PC-3 (cell line): ENCODE measurements at regions not wholly inside any gene's neighbourhood (a gene's known extent, or its start where the extent isn't known, plus 50 kb on each side); places are given as distances from the start of the nearest gene placed in this dataset.

Experiments
- ATAC-seq: fragments of 200-7000 bp; cut with Tn5 transposase; 2 replicates; pipeline ENCODE4 v1.9.1; 2020; ENCODE audit warnings: mild to moderate bottlenecking, moderate library complexity
- BruUV-seq: library from RNA; stranded (reverse); fragments of 400-500 nt; replicated peaks from 2 replicates; lab custom pipeline; 2021; lab: Mats Ljungman, UMichigan
- CTCF ChIA-PET: fragments of 300-600 bp; sonication (Branson Sonifier 250); formaldehyde crosslinking; loops from one replicate; lab custom pipeline; 2022; ENCODE audit warnings: antibody characterized with exemption; lab: Charles Lee
- POLR2A ChIA-PET: fragments of 300-600 bp; sonication (Branson Sonifier 250); formaldehyde crosslinking; loops from one replicate; lab custom pipeline; 2022; ENCODE audit warnings: antibody characterized with exemption; ENCODE audit not compliant: unreplicated experiment; lab: Charles Lee
- DNase-seq: peaks from one replicate; pipeline ENCODE4 v3.0.0-alpha.2; 2015
- H2AFZ ChIP-seq: fragments of 300-600 bp; sonication (generic); 2 replicates; pipeline ENCODE4 v1.6.0; 2016; ENCODE audit warnings: antibody characterized with exemption, low read length
- H3F3A ChIP-seq: fragments of 300-600 bp; sonication (generic); one replicate; pipeline ENCODE4 v1.6.0; 2017; ENCODE audit warnings: antibody characterized with exemption, low read length, control low read depth, mild to moderate bottlenecking; ENCODE audit not compliant: unreplicated experiment
- H3K27ac ChIP-seq: fragments of 300-600 bp; sonication (generic); 2 replicates; pipeline ENCODE4 v1.5.1; 2016; ENCODE audit warnings: mild to moderate bottlenecking, low read length
- H3K27me3 ChIP-seq: fragments of 300-600 bp; sonication (generic); 2 replicates; pipeline ENCODE4 v1.6.1; 2016; ENCODE audit warnings: low read length, mixed read lengths
- H3K36me3 ChIP-seq: fragments of 300-600 bp; sonication (generic); 2 replicates; pipeline ENCODE4 v1.6.1; 2016; ENCODE audit warnings: low read depth, mixed run types, low read length, mixed read lengths
- H3K4me1 ChIP-seq: fragments of 300-600 bp; sonication (generic); 2 replicates; pipeline ENCODE4 v1.5.1; 2016; ENCODE audit warnings: low read length; ENCODE audit not compliant: insufficient read depth
- H3K4me2 ChIP-seq: fragments of 300-600 bp; sonication (generic); 2 replicates; pipeline ENCODE4 v1.6.0; 2016; ENCODE audit warnings: low read length
- H3K4me3 ChIP-seq: fragments of 300-600 bp; sonication (generic); 2 replicates; pipeline ENCODE4 v1.5.1; 2016; ENCODE audit warnings: mild to moderate bottlenecking, low read length, mixed read lengths
- H3K79me2 ChIP-seq: fragments of 300-600 bp; sonication (generic); 2 replicates; pipeline ENCODE4 v1.6.1; 2017; ENCODE audit warnings: low read length, mixed read lengths
- H3K9ac ChIP-seq: fragments of 300-600 bp; sonication (generic); 2 replicates; pipeline ENCODE4 v1.6.0; 2016; ENCODE audit warnings: mild to moderate bottlenecking, low read length
- H3K9me2 ChIP-seq: fragments of 300-600 bp; sonication (generic); replicated peaks from 2 replicates; pipeline ENCODE4 v1.6.1; 2016; ENCODE audit warnings: mixed run types, low read length, mixed read lengths
- H3K9me3 ChIP-seq: fragments of 300-600 bp; sonication (generic); 2 replicates; pipeline ENCODE4 v1.6.1; 2016; ENCODE audit warnings: low read length, mixed read lengths
- H4K20me1 ChIP-seq: fragments of 300-600 bp; sonication (generic); 2 replicates; pipeline ENCODE4 v1.6.1; 2016; ENCODE audit warnings: low read length, mixed read lengths
- EZH2 ChIP-seq: fragments of 300-600 bp; sonication (generic); IDR thresholded peaks from one replicate; pipeline ENCODE4 v1.6.1; 2017; ENCODE audit warnings: antibody characterized with exemption, mild to moderate bottlenecking, low read length; ENCODE audit not compliant: unreplicated experiment
- EZH2phosphoT487 ChIP-seq: fragments of 300-600 bp; sonication (generic); IDR thresholded peaks from 2 replicates; pipeline ENCODE4 v1.6.1; 2018; ENCODE audit warnings: mild to moderate bottlenecking, antibody characterized with exemption, low read length, borderline replicate concordance
- intact Hi-C: fragments of 100-400 bp; cut with micrococcal nuclease; formaldehyde crosslinking; loops from 2 replicates; pipeline ENCODE4 v1.9.0; 2023
- TF ChIP-seq, protein P1 (sequence below): fragments of 300-600 bp; sonication (generic); conservative IDR thresholded peaks from 2 replicates; pipeline ENCODE4 v1.5.1; 2017; ENCODE audit warnings: antibody characterized with exemption, low read depth, mild to moderate bottlenecking, low read length

DNA sequence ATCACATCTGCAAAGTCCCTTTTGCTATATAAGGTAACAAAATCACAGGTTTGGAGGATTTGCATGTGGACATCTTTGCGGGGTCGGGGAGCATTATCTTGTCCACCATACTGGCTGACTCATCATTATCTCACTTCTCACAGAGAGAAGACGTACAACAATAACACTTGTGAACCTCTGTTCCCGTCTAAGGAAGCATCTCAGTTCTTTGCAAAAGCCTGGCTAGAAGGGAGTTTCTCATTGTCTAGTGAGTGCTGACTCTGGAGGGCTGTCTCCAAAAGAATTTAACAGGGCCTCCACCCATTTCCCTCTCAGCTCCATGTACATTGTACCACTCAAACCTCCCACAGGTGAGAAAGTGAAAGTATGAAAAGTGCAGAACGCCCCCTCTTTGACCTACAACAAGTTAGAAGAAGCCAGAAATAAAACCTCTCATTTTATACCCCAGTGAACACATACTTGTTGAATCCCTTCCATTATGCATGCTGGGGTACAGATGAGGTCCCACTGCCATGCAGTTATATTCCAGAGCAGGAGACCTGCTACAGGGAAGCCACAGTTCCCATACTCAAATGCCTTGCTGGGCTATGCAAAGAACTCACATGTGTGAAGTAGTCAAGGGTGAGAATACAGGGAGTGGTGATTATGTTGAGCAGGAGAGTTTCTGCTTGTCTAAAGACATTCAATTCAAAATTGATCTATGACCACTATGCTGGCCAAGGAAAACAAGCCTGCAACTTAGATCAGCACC lies 121.7 kb upstream of the PRDX6 start:
- no peaks in the 10 kb centered on the region; the same call in 1 of the 2 replicates for H3K36me3 ChIP-seq
- intact Hi-C loops = no loop called here
- no peaks in the 10 kb centered on the region for H3K27me3 ChIP-seq
- H2AFZ ChIP-seq = no peak overlapping the region
- no peaks in the 10 kb centered on the region for H3K79me2 ChIP-seq
- H3K4me2 ChIP-seq = no peak overlapping the region
- no peaks in the 10 kb centered on the region for H4K20me1 ChIP-seq
- no peak overlapping the region for H3K27ac ChIP-seq
- H3K9ac ChIP-seq = no peak overlapping the region
- no peaks in the 10 kb centered on the region for H3K9me2 ChIP-seq
- peaks cover 22% of the 10 kb centered on the region for H3K9me3 ChIP-seq
- ChIA-PET CTCF (no interaction called here), POLR2A (no interaction called here)
- no peak for ATAC-seq
- DNase-seq = no peak
- TF ChIP-seq, protein P1, sequence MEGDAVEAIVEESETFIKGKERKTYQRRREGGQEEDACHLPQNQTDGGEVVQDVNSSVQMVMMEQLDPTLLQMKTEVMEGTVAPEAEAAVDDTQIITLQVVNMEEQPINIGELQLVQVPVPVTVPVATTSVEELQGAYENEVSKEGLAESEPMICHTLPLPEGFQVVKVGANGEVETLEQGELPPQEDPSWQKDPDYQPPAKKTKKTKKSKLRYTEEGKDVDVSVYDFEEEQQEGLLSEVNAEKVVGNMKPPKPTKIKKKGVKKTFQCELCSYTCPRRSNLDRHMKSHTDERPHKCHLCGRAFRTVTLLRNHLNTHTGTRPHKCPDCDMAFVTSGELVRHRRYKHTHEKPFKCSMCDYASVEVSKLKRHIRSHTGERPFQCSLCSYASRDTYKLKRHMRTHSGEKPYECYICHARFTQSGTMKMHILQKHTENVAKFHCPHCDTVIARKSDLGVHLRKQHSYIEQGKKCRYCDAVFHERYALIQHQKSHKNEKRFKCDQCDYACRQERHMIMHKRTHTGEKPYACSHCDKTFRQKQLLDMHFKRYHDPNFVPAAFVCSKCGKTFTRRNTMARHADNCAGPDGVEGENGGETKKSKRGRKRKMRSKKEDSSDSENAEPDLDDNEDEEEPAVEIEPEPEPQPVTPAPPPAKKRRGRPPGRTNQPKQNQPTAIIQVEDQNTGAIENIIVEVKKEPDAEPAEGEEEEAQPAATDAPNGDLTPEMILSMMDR = no peak
- TF ChIP-seq EZH2 (no peak), EZH2phosphoT487 (no peak)
- no peaks in the 10 kb centered on the region for H3K4me1 ChIP-seq
- H3F3A ChIP-seq = no peaks in the 10 kb centered on the region
- no peak overlapping the region for H3K4me3 ChIP-seq
- no TSS peak for BruUV-seq

DNA sequence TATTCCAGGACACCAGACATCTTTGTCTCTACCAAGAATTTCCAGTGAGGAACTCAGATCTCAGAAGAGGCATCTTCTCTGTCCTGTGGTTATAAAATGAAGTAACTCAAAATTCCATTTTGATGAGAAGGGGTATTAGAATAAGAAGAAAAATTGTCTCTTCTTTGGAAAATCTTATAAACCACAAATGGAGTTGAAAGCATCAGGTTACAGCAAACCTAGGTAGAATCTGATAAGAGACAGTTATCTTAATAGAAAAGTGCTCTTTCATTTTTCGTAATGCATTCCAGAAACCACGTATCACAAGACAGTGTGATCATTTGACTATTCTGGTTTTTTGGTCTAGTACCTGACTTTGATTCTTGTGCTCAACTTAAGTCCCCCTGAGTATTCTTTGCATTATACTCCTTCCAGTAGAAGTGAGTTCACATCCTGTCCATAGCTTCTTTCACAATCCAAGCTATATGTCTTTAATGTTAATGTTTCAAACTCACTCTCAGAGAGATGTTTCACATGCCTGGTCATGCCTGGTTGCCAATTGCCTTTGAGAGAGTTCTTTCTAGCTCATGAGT lies 120.9 kb upstream of the PRDX6 start:
- Histone ChIP-seq H3K4me2 (no peak overlapping the region), H3K27me3 (no peaks in the 10 kb centered on the region), H3K9me3 (peaks cover 21% of the 10 kb centered on the region), H3K36me3 (no peaks in the 10 kb centered on the region; the same call in 1 of the 2 replicates), H2AFZ (no peak overlapping the region), H3K27ac (no peak overlapping the region), H3K9me2 (no peaks in the 10 kb centered on the region), H3F3A (no peaks in the 10 kb centered on the region), H3K4me3 (no peak overlapping the region), H3K4me1 (no peaks in the 10 kb centered on the region), H3K79me2 (no peaks in the 10 kb centered on the region), H4K20me1 (no peaks in the 10 kb centered on the region), H3K9ac (no peak overlapping the region)
- no TSS peak for BruUV-seq
- TF ChIP-seq EZH2 (no peak), EZH2phosphoT487 (no peak)
- TF ChIP-seq, protein P1 = no peak
- ChIA-PET CTCF (no interaction called here), POLR2A (no interaction called here)
- ATAC-seq (no peak), DNase-seq (no peak)
- intact Hi-C loops = no loop called here
